Activated CD4-positive, alpha-beta T cell treated with anti-CD3 and anti-CD28 coated beads for 4 hours (primary cell): ENCODE measurements at regions not wholly inside any gene's neighbourhood (a gene's known extent, or its start where the extent isn't known, plus 50 kb on each side); places are given as distances from the start of the nearest gene placed in this dataset.

ENCODE experiments used
- DNase-seq, 2 donors: peaks; one replicate each; pipeline ENCODE4 v3.0.0-alpha.2; 2020

DNA sequence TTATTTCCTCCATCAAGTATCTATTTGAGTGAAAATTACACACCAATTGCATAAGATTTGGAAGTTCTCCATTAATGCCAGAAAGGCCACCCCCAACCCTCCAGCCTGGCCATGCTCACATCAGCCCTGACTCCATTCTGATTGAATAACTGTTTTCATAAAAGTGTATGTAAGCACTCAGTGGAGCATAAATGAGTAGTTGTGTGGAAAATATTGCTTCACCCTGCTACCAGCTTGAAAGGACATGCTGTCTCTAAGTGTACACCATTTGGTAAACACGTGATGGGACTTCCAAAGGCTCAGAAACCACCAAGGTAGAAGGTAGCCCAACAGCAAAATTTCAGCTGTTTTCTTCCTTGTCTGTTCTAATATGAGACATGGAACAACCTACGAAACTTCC is 393.8 kb downstream of the ZNF385D start:
- no peak for DNase-seq

DNA sequence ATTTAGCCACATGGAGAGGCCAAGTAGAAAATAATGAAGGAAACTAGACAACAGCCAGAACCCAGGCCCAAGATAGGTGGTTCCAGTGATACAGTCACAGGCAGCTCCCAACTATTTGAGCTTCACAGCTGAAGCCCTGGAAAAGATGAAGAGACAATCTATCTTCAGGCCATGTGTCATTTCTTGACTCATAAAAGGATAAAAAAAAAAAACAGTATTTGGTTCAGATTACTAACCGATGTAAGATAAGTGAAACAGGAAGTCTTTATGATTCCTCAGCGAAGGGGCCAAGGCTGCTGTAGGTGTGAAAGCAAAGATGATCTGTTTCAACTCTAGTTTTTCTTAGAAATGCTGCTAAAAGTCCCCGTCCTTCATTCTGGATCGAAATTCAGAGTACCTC is 394.6 kb downstream of the ZNF385D start:
- no peak for DNase-seq

DNA sequence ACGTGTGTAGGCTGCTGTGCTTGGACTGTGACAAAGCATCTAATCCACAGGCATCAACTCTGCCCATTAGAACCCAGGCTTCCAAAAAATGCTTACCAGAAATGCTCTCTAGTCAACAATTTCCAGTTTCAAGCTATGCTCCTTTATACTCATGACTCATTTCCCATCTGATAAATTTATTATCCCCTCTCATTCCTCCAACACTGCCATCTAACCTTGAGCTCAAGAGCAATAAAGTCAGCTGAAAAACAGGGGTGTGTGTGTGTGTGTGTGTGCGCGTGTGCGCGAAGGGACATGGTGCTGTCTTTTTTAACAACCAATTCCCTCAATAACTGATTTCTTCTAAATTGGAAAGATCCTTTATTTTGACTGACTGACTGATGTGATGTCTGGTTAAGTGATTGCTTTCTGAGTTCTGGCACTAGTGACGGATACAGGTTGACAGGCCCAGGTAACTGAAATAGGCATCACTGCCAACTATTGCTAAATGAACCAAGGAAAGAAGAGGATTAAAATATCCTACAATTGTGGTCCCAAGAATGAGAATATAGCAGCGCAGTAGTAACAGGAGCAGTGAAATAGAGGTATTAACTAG is 405.5 kb downstream of the ZNF385D start:
- DNase-seq = no peak

- DNase-seq = no peak
These were observed 419.2 kb downstream of the ZNF385D start for GRCh38 chr3:21331857-21332256.

DNA sequence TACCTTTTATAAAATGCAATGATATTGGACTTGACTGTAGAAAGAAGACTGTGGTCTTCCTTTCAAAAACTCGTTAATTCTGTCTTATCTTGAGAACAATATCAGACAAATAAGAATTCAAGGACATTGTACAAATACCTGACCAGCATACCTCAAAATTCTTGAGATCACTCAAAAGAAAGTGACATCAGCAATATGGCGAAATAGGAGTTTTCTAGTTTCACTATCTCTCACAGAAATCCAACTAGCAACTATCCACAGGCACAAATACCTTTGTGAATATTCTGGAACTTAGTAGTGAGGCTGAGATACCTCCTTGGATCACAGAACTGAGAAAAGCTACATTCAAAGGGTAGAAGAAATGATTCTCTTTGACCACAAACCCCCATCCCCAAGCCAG is 419.7 kb downstream of the ZNF385D start:
- DNase-seq = no peak

DNA sequence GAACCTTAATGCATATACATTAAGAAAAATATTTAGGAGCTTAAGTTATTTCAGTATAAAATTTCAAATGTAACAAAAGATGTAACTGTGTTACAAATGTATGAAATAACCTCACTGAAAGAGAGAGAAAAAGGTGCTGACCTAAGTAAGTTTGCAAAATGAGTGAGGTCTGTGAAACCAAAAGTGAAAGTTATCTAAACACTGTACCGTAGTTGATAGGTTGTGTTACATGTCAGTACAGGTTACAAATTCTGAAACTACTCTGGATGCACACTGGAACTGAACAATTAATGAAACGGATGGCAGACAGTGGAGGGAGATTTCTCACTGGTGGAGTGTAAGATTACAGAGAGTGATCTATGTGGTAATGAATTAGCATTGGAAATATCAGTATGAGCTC is 420.7 kb downstream of the ZNF385D start:
- no peak for DNase-seq

GRCh38 chr3:21328711-21329390 is 422.2 kb downstream of the ZNF385D start:
- DNase-seq = no peak

- no peak for DNase-seq
These were observed 424.1 kb downstream of the ZNF385D start for GRCh38 chr3:21326704-21327475.

GRCh38 chr3:21314688-21315087 is 436.3 kb downstream of the ZNF385D start:
- no peak for DNase-seq

GRCh38 chr3:21310891-21311290 is 440.1 kb downstream of the ZNF385D start:
- no peak for DNase-seq

GRCh38 chr3:21310161-21310560 is 440.8 kb downstream of the ZNF385D start:
- no peak for DNase-seq

- DNase-seq = no peak
These were observed 453.7 kb downstream of the ZNF385D start for GRCh38 chr3:21297304-21297703.

- no peak for DNase-seq
These were observed 456.2 kb downstream of the ZNF385D start for GRCh38 chr3:21294768-21295167.

DNA sequence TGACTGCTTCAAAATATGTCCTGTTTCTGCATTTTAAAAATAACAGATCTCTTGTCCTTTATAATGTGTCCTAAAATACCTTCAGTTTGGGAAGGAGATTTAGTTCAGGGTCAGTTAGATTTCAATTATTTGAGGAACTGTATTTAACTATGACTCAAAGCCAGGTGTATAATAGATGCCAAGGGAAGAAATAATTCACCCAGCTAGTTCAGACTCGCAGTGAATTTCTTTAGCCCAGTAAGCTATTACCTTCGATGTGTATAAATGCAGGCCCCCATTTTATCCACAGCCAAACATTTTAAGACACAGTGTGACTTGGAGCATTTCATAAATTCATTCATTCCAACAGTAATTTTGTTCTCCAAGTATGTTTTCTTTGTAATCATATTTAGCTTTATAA is 458.0 kb downstream of the ZNF385D start:
- DNase-seq = no peak

- no peak for DNase-seq
These were observed 460.5 kb downstream of the ZNF385D start for GRCh38 chr3:21290557-21290956.

GRCh38 chr3:21274079-21274571 is 476.9 kb downstream of the ZNF385D start:
- DNase-seq = no peak

GRCh38 chr3:21273259-21274025 is 477.6 kb downstream of the ZNF385D start:
- DNase-seq = no peak

DNA sequence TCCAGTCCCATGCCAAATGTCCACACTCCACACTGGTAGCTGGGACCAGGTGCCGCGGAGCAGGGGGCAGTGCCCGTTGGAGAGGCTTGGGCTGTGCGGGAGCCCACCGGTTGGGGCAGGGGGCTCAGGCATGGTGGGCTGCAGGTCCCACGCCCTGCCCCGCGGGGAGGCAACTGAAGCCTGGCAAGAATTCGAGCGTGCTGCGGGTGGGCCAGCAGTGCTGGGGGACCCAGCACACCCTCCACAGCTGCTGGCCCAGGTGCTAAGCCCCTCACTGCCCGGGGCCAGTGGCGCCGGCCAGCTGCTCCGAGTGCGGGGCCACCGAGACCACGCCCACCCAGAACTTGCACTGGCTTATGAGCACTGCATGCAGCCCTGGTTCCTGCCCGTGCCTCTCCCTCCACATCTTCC is 479.4 kb downstream of the ZNF385D start:
- no peak for DNase-seq

GRCh38 chr3:21269882-21270281 is 481.1 kb downstream of the ZNF385D start:
- no peak for DNase-seq

- no peak for DNase-seq
These were observed 490.5 kb downstream of the ZNF385D start for GRCh38 chr3:21260507-21260906.

DNA sequence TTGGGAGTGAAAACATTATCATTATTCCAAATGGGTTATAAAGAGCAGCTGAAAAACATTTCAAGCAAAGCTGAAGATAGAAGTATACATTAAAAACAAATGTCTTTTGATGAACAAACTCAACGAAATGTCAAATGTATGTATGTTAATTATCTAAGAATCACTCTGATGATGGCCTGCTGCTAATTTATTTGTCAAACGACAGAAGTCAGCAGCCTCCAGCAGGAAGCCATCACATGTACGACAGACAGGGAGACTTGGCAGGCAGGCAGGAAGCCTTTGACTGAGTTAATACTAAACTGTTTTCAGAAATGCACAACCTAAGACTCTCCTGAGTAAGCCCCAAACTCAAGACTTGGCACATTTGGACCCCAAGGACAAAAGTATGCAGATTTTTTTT is 491.1 kb downstream of the ZNF385D start:
- no peak for DNase-seq

- no peak for DNase-seq
These were observed 494.1 kb downstream of the ZNF385D start for GRCh38 chr3:21256932-21257331.

GRCh38 chr3:21238661-21239060 is 512.3 kb downstream of the ZNF385D start:
- no peak for DNase-seq
